Gastroesophageal sphincter (tissue), 3 donors: ENCODE measurements at regions not wholly inside any gene's neighbourhood (a gene's known extent, or its start where the extent isn't known, plus 50 kb on each side); places are given as distances from the start of the nearest gene placed in this dataset.

Source experiments
- POLR2A ChIP-seq, 2 donors: fragments of 450-650 bp; IDR thresholded peaks; one replicate each; pipeline ENCODE4 v1.6.1; 2017; ENCODE audit warnings: antibody characterized with exemption in 2 of 2, mild to moderate bottlenecking in 2 of 2, moderate library complexity in 1 of 2
- POLR2AphosphoS5 ChIP-seq: sonication (generic); formaldehyde crosslinking; IDR thresholded peaks from one replicate; pipeline ENCODE4 v1.6.1; 2017; ENCODE audit warnings: antibody characterized with exemption
- TF ChIP-seq, protein P1 (sequence below), 4 experiments: fragments of 200-600 bp in 2 of 4; fragments of 450-650 bp in 2 of 4; sonication (generic) in 1 of 4; IDR thresholded peaks; one replicate each; pipeline ENCODE4 v1.5.1; 2017 to 2019; ENCODE audit warnings: antibody characterized with exemption in 4 of 4, mild to moderate bottlenecking in 2 of 4, moderate library complexity in 2 of 4

DNA sequence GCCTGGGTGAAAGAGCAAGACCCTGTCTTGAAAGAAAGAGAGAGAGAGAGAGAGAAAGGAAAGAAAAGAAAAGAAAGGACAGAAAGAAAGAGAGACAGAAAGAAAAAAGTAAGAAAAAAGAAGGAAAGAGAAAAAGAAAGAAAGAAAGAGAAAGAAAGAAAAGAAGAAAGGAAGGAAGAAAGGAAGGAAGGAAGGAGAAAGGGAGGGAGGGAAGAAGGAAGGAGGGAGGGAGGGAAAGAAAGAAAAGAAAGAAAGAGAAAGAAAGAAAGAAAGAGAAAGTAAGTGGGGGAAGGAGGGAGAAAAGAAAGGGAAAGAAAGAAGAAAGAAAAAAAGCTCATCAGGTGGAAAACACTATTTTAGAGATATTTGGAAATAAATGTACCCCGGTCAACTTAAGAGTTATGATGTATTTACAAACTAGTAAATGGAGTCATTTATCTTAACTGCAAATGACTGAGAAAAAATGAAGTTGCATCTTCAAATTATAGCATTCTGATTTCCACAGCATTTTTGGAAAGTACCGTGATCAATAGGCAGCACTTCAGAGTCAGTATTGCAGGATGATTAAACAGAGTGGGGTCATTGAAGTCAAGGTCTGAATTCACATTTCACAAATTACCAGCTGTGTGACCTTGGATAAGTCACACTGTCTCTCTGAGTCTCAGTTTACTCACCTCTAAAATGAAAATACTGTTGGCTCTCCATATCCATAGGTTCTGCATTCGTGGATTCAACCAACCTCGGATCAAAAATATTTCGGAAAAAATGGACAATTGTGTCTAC is 64.1 kb upstream of the SMAD1 start:
- TF ChIP-seq, protein P1, sequence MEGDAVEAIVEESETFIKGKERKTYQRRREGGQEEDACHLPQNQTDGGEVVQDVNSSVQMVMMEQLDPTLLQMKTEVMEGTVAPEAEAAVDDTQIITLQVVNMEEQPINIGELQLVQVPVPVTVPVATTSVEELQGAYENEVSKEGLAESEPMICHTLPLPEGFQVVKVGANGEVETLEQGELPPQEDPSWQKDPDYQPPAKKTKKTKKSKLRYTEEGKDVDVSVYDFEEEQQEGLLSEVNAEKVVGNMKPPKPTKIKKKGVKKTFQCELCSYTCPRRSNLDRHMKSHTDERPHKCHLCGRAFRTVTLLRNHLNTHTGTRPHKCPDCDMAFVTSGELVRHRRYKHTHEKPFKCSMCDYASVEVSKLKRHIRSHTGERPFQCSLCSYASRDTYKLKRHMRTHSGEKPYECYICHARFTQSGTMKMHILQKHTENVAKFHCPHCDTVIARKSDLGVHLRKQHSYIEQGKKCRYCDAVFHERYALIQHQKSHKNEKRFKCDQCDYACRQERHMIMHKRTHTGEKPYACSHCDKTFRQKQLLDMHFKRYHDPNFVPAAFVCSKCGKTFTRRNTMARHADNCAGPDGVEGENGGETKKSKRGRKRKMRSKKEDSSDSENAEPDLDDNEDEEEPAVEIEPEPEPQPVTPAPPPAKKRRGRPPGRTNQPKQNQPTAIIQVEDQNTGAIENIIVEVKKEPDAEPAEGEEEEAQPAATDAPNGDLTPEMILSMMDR (IDR thresholded peaks at IDR 0.05): no peak
- TF ChIP-seq POLR2A (IDR thresholded peaks at IDR 0.05) (no peak), POLR2AphosphoS5 (no peak)
